Suppressor macrophage (primary cell): ENCODE measurements at regions not wholly inside any gene's neighbourhood (a gene's known extent, or its start where the extent isn't known, plus 50 kb on each side); places are given as distances from the start of the nearest gene placed in this dataset.

Experiments
- DNase-seq, 4 experiments: peaks; one replicate each; pipeline ENCODE4 v3.0.0-alpha.2; 2020 to 2022

DNA sequence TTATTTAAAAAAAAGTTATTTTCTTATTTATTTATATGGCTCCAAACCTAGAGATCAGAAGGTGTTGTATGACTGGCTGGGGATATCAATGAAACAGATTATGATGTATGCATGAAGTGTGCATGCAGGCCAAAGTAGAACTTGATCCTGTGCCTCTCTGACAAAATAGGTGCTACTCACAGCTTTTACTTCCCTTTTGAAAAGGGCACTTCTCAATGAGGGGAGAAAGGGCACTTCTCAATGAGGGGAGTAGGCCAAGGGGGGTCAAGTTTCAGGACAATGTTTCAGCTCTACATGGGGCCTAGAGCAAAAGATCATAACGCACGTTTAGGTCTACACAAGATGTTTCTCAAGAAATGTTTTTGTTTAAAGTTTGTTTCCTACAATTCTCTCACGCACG lies 397.5 kb downstream of the ETS1 start:
- DNase-seq: peak in 1 of 4 experiments; percentile 3

DNA sequence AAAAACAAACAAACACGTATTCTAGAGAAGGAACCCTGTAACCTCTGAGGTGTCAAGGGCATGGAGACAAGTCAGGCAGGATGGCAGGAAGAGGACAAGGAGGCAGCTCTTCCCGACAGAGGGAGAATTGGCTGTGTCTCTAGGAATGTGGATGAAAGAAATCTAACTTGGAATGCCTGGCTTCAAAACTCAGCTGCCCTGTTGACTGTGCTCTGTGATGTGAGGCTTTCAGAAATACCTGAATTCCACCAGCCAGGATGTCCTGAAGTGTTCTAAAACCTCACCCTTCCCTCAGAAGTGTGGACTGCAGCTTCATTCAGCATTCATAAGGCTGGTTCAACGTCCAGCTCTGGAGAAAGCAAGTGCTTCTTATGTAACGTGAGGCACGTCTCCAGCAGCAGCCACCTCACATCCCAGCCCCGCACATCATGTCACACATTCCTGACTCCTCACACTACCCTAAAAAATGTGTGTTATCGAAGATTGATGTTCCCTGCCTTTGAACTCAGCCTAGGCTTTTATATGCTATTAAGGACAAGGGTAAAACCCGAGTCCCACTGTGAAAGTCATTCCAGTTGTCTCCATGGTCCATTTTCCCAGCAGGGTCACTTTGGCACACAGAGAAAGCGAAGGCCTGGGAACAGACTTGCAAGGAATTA lies 398.9 kb downstream of the ETS1 start:
- no peak for DNase-seq

DNA sequence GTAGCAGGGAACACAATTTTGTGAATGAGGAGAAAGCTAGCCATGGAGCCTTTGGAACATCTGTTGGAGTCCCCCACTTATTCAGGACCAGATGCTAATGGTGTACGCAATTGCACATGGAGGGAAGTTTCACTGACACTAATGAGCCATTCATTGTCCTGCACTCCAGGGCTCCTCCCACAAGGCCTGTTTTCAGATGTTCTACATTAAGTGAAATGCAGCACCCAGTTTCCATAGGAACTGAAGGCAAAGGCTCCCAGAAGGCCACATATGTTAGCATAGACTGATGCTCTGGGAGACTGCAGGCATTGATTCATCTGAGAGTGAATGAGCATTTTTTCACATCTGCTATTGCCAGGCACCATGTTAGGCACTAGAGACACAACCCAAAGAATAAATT lies 399.5 kb downstream of the ETS1 start:
- no peak for DNase-seq

DNA sequence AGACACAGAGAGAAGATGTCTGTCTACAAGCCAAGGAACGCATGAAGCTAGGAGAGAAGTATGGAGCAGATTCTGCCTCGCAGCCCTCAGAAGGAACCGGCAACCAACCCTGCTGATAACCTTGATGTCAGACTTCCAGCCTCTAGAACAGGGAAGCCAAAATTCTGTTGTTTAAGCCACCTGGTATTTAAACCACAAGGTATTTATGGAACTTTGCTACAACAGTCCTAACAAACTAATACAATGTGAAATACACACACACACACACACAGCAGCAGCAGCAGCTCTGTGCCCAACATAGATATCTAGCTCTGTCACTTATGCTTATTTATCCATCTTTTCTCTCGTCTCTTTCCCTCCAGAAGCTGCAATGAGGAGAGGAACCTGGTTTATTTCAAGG lies 400.0 kb downstream of the ETS1 start:
- no peak for DNase-seq

DNA sequence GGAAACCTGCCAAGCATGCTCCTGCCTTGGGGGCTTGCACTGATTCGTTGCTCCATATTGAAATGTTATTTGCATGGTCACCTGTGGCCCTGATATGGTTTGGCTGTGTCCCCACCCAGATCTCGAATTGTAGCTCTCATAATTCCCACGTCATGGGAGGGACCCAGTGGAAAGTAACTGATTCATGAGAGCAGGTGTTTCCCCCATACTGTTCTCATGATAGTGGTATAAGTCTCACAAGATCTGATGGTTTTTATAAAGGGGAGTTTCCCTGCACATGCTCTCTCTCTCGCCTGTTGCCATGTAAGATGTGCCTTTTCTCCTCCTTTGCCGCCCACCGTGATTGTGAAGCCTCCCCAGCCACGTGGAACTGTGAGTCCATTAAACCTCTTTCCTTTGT lies 402.4 kb downstream of the ETS1 start:
- DNase-seq: no peak

DNA sequence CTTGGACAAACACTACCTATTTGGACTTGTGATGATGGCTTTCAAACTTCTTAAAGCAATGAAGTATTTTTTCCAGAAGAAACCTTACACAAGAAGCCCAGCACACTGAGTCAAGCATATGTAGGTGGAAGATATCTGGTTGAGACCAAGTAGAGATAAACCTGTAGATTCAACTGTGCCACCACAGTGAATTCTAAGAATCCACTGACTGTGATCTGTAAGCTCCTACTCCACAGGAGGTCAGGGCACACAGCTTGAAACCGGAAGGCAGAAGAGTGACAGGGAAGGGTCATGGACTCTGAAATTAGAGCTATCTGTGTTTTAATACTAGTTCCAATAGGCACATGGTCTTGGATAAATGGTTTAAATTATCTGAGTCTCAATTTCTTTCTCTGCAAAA lies 404.5 kb downstream of the ETS1 start:
- no peak for DNase-seq

DNA sequence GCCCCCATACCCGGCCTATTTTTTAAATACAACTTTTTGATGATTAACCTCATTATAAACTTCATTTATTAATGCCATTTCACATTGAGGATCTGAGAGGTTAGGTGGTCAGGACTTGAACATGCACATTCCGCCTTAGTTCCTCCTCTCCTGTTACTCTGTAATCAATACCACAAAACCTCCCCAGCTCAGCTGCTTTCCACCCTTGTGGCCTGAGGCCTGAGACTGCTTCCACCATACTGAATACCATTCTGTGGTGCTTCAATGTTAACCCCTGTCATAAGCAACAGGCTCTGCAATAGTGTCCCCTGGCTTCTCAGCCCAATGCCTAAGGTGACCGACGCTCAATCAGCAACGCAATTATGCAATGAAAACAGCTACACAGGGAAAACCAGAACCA lies 405.4 kb downstream of the ETS1 start:
- no peak for DNase-seq

DNA sequence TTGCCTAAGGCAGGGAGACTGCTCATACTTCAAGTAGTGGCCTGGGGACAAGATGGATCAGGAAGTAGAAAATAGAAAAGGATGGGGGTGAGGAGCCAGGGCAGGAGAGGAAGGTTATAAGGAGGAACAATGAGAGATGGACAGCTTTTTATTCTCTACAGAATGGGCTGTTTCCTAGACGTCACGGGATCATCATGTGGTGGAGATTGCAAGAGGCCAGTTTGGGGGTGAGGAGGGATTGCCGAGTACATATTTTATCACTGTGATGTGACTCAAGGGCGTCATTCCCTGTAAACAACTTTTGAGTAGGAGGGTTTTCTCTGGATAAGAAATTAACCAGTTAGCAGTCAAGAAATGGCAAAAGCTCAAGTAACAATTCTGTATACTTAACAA lies 406.3 kb downstream of the ETS1 start:
- no peak for DNase-seq

DNA sequence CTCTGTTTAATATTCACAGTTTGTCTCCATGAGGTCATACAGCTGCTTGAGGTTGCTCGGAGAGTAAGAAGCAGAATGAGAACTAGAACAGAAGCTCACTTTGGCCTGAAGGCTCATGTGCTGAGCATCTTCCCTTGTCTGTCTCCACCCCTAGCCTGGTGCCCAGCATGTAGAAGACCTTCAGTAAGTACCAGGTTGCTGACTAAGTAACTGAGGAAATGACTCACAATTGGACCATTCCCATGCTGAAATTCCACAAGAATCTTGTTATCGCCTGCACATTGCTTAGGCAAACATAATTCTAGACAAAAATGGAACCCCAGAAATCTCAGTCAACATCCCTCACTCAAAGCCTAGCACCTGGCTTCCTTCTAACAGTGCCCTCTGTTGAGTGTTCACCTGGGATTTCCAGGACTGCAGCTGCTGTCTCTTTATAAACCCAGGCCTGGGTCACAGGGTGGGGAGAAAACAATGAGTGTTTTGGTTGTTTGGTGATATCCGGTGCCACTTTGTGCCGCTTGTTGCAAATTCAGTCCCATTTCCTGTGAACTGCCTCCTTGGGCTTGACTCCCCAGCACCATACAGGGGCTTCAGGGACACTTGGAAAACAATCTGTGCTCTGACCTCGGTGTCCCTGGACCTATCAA lies 406.8 kb downstream of the ETS1 start:
- DNase-seq: no peak

DNA sequence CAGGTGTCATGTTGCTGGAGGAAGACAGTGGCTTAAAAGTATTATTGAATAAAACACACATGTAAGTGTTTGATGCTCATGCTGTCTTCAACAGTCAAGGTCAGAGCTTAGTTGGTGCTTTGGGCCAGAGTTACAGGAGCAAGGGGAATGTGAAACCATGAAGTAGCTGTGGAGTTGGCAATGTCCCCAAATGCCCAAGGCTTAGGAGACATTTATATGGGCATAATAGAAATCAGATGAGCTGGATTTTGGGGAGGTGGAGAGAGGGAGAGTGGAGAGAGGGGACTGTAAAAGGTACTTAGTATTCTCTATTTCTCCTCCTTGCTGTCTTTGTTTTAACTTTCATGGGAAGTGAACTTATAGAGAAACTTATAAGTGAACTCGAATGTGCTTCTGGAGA lies 407.8 kb downstream of the ETS1 start:
- DNase-seq: no peak

DNA sequence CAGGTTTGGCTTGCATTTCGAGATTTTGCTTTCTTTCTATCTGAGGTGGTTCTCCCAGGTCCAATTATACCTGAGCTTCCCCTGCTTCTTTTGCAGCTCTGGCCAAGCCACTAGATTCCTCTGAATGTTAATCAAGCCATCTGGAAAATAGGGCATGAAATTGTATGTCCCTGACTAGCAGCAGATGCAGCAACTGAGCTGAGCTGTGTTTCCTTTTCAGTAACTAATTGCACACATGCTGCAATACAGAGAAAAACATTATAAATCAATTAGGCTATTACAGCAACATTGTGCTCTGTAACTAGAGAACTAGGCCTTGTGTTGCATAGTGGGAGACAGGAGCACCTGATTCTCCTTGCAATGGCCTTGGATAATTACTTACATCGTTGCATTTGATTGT lies 408.3 kb downstream of the ETS1 start:
- DNase-seq: no peak

DNA sequence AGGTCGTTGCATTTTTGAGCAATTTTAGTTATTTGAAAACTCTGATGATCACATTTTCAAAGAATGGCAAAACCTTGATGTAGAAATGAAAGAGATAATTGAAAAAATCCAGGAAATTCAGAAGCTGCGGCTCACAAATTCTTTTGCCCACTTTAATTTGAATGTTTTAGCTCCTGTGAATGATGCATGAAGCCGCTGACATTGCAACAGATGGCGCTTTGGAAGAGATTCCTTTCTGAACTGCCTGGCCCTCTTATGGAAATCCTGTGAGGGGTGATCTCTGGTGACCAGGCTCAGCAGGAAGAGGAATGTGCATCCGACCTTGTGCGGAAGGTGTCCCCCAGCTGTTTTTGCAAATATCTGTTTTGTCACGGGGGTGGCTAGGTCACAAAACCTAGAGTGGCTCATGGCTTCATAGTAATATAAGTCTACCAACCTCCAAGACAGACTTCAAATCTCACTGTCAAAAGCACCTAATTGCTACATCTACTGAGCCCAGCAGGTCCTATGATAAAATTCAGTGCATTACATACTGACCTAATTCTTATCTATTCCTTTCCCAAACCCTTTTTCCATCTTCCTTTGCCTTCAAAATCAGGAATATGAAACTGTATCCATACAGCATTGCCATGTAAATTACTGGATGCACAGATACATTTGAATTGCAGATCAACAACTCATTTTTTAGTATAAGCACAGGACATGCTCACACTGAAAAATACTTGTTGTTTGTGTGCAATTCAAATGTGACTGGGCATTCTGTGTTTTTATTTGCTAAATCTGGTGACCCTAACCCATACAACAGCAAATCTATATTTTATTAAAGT lies 412.7 kb downstream of the ETS1 start:
- DNase-seq: no peak

DNA sequence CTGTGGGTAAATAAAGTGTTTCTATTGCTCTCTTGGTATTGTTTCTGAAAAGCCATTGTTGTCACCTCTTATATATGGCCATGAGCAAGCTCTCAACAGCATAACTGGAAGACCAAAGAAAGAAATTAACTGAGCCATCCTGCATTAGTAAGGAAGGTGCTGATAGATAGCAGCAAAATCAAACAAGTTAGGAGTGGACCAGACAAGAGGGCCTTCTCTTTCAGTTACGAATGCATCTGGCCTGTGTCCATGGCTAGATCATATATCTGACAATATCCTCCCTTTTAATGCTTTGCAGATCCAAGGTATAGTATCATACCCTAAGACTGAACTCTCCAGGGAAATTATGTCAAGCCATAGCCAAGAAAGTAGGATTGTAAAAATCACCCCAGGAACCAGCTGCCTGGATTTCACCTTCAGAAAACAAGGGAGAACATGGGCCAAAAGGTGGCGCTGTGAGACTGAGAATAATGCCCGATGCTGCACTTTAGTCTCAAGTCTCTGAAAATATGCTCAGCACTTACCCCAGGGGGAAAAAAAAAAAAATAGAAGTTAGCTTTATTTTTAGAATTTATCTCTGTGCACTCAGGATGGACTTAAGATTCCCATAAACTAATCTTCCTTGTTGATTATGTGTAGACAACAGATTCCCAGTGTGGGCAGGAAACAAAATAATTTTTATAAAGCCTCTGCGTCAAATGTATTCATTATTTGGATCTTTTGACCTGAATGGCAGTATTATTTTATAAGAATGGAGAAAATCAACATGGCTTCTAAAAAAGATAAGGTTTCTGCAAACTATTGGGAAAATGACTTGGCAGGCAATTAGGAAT lies 415.1 kb downstream of the ETS1 start:
- DNase-seq: peak; percentile 81 to 90 (median 88)

DNA sequence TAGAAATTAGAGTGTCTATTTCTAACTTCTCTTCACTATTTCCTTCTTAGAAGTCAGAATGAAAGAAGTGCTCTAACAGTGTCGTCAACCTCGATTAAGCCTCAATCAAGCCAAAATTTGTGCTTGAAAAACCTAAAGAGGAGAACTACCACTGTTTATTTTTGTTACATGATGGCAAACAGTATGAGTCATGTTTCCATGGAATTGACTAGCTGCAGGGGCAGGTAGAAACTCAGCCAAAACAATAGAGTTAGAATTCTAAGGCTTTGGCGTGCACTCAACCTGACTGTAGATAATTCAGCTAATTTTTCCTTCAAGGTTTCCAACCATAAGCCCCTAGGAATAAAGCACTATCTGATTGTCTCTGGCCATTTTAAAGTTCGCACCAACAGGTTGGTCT lies 415.9 kb downstream of the ETS1 start:
- DNase-seq: no peak

DNA sequence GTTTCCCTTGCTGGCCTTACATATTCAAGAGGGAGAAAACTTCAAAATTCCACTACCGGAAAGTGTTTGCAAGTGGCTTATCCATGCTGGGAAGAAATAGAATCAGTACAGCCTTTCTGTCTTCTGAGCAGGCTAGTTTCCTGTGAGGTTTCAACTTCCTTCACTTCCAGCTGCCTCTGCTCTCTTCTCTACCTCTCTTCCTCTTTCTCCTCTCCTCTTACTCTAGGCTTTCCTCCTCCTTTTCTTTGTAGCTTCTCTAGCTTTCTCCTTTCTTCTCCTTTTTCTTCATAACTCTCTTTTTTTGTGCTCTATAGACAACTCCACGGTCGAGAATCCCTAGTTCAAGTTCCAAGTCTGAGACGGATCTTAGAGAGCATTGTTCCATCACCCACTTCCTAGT lies 421.8 kb downstream of the ETS1 start:
- peak in 2 of 4 experiments; percentile 8 to 25 for DNase-seq

DNA sequence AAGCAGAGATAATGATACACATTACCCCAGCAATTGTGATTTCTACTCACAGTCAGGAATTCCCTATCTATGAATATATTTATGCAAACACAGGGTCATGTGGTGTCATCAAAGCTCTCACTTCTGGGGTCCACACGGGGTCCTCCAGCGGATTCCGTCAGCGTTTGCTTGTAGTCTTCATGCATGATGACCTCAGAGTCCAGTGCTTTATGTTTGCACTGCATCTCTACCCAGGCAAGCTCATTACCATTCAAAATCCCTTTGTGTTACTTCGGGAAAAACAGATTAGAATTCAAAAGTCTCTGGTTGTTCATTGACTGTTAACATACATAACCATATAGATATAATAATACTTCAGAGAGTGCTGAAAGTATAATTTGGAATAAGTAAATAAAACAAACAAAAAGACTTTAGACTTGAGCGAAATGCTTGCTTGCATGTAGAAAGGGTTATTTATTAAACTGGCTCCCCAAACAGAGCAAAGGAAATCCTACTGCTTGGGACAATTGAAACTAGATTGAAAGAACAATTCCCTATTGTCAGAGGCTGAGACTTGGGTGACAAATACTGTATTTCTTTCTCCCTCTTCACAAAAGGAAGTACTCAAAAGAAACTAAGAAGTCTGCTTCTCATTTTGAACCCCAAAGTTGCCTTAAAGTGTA lies 423.1 kb downstream of the ETS1 start:
- DNase-seq: peak in 2 of 4 experiments; percentile 3 to 13

DNA sequence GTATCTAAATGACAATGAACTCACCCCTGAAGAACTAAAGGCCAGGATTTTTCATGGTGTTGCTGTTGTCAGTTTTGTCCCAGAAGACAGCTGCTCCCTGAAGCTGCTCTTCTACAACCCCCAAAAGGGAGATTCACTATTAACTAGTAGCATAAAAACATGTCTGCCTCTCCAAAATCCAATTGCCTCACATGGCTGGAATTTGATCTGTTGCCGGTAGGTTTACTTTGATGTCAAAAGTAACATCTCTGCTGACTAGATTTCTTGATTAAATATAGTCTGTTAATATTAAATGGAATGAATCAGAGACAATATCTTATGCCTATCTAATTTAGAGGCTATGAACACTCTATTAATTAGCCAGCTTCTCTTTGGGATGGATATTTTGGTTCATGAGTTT lies 425.4 kb downstream of the ETS1 start:
- no peak for DNase-seq

DNA sequence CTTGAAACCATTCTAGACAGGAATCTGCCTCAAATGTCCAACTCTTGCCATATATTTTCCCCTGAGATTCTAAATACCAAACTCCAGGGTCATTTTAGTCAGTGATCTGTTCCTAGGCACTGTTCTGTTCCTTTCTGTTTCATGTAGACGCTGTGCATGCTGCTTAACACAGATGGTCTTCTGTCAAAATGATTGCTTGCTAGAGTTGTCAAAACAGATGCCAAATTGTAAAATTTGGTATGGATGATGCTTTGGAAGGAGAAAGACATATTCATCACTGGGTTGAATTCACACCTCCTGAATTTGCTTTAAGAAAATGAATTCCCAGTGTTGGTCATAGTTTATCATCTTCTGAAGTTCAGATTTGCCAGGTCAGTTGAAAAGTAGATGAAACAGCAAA lies 425.9 kb downstream of the ETS1 start:
- DNase-seq: no peak

DNA sequence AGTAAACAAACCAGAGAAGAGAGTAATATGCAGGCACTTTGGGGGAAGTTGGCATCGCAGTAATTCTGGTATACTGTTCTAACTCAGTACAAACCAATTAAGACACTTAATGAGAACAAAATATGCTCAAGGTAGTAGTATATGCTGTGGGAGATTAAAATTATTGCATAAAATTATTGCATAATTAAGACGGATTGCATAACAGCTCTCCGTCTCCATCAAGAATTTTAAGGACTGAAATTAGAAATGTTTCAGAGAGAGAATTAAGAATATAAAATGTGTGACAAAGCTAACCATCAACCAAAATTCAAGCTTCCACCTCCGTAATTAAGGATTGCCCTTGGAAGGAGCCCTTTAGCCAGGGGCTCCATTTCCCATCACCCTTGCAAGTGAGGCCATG lies 428.5 kb downstream of the ETS1 start:
- DNase-seq: no peak

DNA sequence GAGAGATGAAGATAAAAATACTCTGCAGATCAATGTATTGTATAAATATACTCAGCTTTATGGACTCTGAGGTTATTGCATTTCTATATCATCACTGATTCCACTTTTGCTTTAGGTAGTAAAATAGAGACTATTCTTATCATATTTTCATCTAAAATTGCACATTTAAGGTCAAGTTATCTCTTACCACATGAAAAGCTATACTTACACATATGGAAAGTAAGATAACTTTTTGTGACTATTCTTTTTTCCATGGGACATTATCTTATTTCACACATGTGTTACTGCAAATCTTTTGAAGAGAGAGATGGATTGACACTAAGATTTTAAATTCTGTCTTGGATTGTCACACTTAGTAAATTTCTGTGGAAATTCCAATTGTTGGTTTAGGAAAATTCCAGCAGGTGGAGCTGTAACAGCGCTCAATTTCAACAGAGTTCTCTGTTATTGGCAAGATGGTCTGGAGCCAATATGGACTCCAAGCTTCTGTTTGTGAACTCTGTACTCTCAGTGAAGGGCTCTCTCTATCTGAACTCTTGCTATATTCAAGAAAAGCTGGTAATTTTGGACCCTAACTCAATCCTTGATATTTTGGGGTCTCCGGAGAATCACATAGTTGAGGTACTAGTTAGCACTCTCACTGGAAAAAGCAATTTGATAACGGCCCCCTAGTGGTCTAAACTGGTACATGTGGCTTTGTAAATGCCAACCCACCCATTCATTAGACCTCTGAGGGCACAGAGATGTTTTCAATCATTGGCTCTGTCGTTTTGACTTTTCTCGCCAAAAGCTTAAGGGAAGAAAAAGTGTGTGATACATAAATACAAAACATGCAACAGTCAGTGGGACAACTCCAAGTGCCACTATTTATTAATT lies 429.7 kb downstream of the ETS1 start:
- DNase-seq: peak; percentile 74 to 88 (median 83)

DNA sequence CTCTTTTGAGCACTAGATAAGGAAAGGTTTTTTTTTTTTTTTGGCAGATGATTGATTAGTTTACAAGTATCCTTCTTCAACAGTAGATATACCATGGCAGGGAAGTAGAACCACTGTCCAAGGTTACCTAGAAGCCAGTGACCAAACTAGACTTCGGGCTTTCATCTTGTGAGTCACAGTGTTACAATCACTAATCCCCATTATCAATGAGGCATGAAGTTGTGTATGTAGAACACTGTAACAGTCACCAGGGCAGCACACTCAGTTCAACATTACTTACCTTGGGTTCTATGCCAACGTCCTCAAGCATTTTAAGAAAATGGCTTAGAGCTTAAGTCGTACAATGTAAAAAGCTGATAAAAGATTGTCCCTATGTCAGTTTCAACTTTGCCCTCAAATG lies 430.9 kb downstream of the ETS1 start:
- no peak for DNase-seq
